ENCODE measurements at regions not wholly inside any gene's neighbourhood (a gene's known extent, or its start where the extent isn't known, plus 50 kb on each side); places are given as distances from the start of the nearest gene placed in this dataset.

DNA sequence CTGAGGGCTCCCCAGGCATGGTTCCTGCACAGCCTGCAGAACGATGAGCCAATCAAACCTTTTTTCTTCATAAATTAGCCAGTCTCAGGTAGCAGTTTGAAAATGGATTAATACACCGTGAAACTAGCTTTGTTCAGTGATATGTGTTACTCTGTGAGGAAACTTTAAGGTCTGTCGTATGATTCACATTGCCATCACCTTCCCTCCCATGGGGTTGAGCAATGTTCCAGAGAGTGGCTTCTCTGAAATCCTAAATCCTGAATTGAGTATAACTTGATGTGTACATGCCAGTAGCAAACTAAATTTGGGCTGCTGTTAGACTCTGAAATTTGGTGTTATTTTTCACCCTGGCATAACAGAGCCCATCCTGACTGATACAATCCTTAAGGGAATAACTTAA, 866.4 kb upstream of the C9orf72 start:
- TF ChIP-seq EZH2phosphoT487 (IDR thresholded peaks at IDR 0.05; ENCODE audit: borderline replicate concordance, low read length): no peak
- TF ChIP-seq, protein P1, sequence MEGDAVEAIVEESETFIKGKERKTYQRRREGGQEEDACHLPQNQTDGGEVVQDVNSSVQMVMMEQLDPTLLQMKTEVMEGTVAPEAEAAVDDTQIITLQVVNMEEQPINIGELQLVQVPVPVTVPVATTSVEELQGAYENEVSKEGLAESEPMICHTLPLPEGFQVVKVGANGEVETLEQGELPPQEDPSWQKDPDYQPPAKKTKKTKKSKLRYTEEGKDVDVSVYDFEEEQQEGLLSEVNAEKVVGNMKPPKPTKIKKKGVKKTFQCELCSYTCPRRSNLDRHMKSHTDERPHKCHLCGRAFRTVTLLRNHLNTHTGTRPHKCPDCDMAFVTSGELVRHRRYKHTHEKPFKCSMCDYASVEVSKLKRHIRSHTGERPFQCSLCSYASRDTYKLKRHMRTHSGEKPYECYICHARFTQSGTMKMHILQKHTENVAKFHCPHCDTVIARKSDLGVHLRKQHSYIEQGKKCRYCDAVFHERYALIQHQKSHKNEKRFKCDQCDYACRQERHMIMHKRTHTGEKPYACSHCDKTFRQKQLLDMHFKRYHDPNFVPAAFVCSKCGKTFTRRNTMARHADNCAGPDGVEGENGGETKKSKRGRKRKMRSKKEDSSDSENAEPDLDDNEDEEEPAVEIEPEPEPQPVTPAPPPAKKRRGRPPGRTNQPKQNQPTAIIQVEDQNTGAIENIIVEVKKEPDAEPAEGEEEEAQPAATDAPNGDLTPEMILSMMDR (IDR thresholded peaks at IDR 0.05; ENCODE audit: low read depth, low read length, poor library complexity, severe bottlenecking): no peak
- Histone ChIP-seq H3K36me3 (ENCODE audit: control insufficient read depth, low read length) (no peaks in the 10 kb centered on the region), H3K27me3 (ENCODE audit: control insufficient read depth, low read length) (no peaks in the 10 kb centered on the region), H3K27ac (ENCODE audit: low read depth, low read length) (no peak overlapping the region), H3F3A (ENCODE audit: control insufficient read depth, insufficient read depth) (no peaks in the 10 kb centered on the region), H3K9me3 (ENCODE audit: control insufficient read depth, insufficient read depth, low read length) (peaks cover 13% of the 10 kb centered on the region; the same call in 1 of the 2 replicates), H3K4me2 (ENCODE audit: low read length) (no peak overlapping the region), H4K20me1 (ENCODE audit: control insufficient read depth, insufficient read depth, low read depth, low read length) (no peaks in the 10 kb centered on the region), H3K9me2 (replicated peaks; ENCODE audit: control insufficient read depth, low read length) (no peaks in the 10 kb centered on the region), H3K4me3 (ENCODE audit: low read length) (no peak overlapping the region), H3K4me1 (ENCODE audit: control insufficient read depth, low read length) (no peaks in the 10 kb centered on the region), H3K79me2 (ENCODE audit: control insufficient read depth, low read length) (no peaks in the 10 kb centered on the region)

DNA sequence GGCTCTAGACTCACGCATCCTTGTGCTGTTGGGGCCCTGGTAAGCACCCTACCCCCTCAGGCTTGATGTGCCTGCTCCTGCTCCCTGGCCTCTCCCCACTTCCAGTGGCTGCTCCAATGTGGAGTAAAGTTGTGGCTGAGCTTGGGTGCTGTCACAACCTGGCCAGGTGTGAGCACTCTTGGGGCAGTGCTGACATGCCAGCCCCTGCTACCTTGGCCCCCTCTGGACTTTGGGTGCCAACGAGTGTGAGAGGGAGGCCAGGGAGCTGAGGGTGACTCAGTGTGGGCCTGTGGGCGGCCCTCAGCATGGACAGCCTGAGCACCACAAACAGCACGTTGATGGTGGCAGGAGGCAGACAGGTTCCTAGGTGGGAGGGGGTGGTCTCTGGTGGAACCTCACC, 870.2 kb upstream of the C9orf72 start:
- TF ChIP-seq EZH2phosphoT487 (IDR thresholded peaks at IDR 0.05; ENCODE audit: borderline replicate concordance, low read length): no peak
- TF ChIP-seq, protein P1 (IDR thresholded peaks at IDR 0.05; ENCODE audit: low read depth, low read length, poor library complexity, severe bottlenecking): no peak
- no peaks in the 10 kb centered on the region for H3K9me2 ChIP-seq (replicated peaks; ENCODE audit: control insufficient read depth, low read length)
- H3K4me3 ChIP-seq (ENCODE audit: low read length): no peak overlapping the region

DNA sequence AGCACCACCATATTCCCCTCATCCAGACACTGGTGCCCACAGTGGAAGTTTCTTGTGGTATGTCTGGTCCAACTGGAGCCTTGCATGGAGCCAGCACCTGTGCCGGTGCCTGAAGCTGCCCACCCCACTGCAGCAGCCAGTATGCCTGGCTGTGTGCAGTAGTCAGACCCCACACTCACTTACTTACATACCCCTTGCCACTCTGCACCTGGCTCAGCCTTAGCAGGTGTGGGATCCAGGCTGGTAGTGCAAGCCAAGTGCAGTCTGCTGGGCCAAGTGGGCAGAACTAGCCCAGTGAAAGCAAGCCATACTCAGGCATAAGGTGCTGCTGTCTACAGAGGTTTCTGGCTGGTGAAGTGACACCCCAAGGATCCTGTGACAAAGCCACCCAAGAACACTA, 871.4 kb upstream of the C9orf72 start:
- Histone ChIP-seq H3K4me2 (ENCODE audit: low read length) (no peak overlapping the region), H3K79me2 (ENCODE audit: control insufficient read depth, low read length) (no peaks in the 10 kb centered on the region), H3K9me2 (replicated peaks; ENCODE audit: control insufficient read depth, low read length) (no peaks in the 10 kb centered on the region; the same call in 1 of the 2 replicates), H3K4me3 (ENCODE audit: low read length) (no peak overlapping the region), H3K36me3 (ENCODE audit: control insufficient read depth, low read length) (no peaks in the 10 kb centered on the region), H3K27ac (ENCODE audit: low read depth, low read length) (no peak overlapping the region), H3K27me3 (ENCODE audit: control insufficient read depth, low read length) (no peaks in the 10 kb centered on the region), H3K4me1 (ENCODE audit: control insufficient read depth, low read length) (no peaks in the 10 kb centered on the region), H3F3A (ENCODE audit: control insufficient read depth, insufficient read depth) (no peaks in the 10 kb centered on the region), H3K9me3 (ENCODE audit: control insufficient read depth, insufficient read depth, low read length) (peaks cover 13% of the 10 kb centered on the region; the same call in 1 of the 2 replicates), H4K20me1 (ENCODE audit: control insufficient read depth, insufficient read depth, low read depth, low read length) (no peaks in the 10 kb centered on the region)
- TF ChIP-seq, protein P1 (IDR thresholded peaks at IDR 0.05; ENCODE audit: low read depth, low read length, poor library complexity, severe bottlenecking): no peak

More for the DNA sequence above, 870.2 kb upstream of the C9orf72 start:
- Histone ChIP-seq H3K9me3 (ENCODE audit: control insufficient read depth, insufficient read depth, low read length) (peaks cover 13% of the 10 kb centered on the region; the same call in 1 of the 2 replicates), H4K20me1 (ENCODE audit: control insufficient read depth, insufficient read depth, low read depth, low read length) (no peaks in the 10 kb centered on the region), H3K4me1 (ENCODE audit: control insufficient read depth, low read length) (no peaks in the 10 kb centered on the region), H3K27me3 (ENCODE audit: control insufficient read depth, low read length) (no peaks in the 10 kb centered on the region), H3K36me3 (ENCODE audit: control insufficient read depth, low read length) (no peaks in the 10 kb centered on the region), H3K4me2 (ENCODE audit: low read length) (no peak overlapping the region), H3F3A (ENCODE audit: control insufficient read depth, insufficient read depth) (no peaks in the 10 kb centered on the region), H3K79me2 (ENCODE audit: control insufficient read depth, low read length) (no peaks in the 10 kb centered on the region), H3K27ac (ENCODE audit: low read depth, low read length) (no peak overlapping the region)

Data from DOHH2 (cell line).